Mucosa of descending colon (tissue), 3 donors: ENCODE measurements at regions not wholly inside any gene's neighbourhood (a gene's known extent, or its start where the extent isn't known, plus 50 kb on each side); places are given as distances from the start of the nearest gene placed in this dataset.
"Not testable (repeated sequence)": the region's sequence is repeated elsewhere in the genome, so short reads cannot be mapped to it uniquely, and the experiment has no call there.

ENCODE experiments used
- ATAC-seq: fragments of 200-7000 bp; cut with Tn5 transposase; one replicate; pipeline ENCODE4 v1.9.1; 2020; ENCODE audit warnings: mild to moderate bottlenecking, moderate library complexity
- DNase-seq, 3 donors: peaks; one replicate each; pipeline ENCODE4 v3.0.0-alpha.2; 2020
- H3K36me3 ChIP-seq: fragments of 200-600 bp; one replicate; pipeline ENCODE4 v1.8.0; 2021; ENCODE audit warnings: low read depth, mild to moderate bottlenecking
- H3K4me1 ChIP-seq: fragments of 200-600 bp; one replicate; pipeline ENCODE4 v1.8.0; 2021; ENCODE audit warnings: low read depth, mild to moderate bottlenecking
- H3K4me3 ChIP-seq: fragments of 200-600 bp; one replicate; pipeline ENCODE4 v1.8.0; 2021; ENCODE audit warnings: mild to moderate bottlenecking
- H3K9me3 ChIP-seq: fragments of 200-600 bp; one replicate; pipeline ENCODE4 v1.8.0; 2021; ENCODE audit warnings: mild to moderate bottlenecking
- intact Hi-C, 2 donors: fragments of 100-400 bp; cut with DNase I in 1 of 2; cut with micrococcal nuclease in 1 of 2; formaldehyde crosslinking; loops; one replicate each; pipeline versions ENCODE4 v1.11.0 to v1.11.1; 2022; cut with DNase I, micrococcal nuclease
- TF ChIP-seq, protein P1 (sequence below): fragments of 200-600 bp; IDR thresholded peaks from one replicate; pipeline ENCODE4 v1.8.0; 2022; ENCODE audit warnings: antibody characterized with exemption, mild to moderate bottlenecking
- donor health status: DM: no; HTN: no; CAD: no; lungs with moderate emphysema.
- donor health status: DM: no; HTN: no; CAD: no.
- donor health status: DM: no; HTN: yes; CAD: no.

DNA sequence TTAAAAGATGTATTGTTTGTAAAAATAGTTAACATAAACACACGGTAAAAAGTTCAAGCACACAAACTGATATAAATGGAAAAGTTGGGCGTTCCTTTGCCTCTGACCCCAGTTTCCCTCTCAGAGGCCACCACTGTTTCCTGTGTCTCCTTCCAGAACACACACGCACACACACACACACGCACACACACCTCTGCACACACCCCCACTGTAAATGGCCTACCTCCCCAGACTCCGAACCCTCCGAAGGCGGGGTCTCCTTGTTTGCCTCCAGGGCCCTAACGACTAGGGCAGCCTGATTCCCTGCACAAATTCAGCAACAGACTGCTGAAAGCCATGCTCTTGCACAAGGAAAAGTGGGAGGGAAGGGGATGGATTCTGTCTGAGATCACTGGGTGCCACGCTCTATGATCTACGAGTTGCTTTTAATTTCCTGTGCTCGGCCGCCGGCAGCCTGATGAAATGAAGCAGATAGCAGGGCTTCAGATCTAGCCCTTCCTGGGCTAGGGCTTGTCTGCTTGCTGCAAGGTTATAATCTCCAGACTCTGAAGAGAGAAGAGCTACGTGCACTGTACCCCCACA, 184.0 kb upstream of the IL12B start:
- no peak overlapping the region for H3K4me3 ChIP-seq
- H3K36me3 ChIP-seq: no peaks in the 10 kb centered on the region
- DNase-seq: no peak
- intact Hi-C loops: no loop called here
- no peaks in the 10 kb centered on the region for H3K4me1 ChIP-seq
- TF ChIP-seq, protein P1, sequence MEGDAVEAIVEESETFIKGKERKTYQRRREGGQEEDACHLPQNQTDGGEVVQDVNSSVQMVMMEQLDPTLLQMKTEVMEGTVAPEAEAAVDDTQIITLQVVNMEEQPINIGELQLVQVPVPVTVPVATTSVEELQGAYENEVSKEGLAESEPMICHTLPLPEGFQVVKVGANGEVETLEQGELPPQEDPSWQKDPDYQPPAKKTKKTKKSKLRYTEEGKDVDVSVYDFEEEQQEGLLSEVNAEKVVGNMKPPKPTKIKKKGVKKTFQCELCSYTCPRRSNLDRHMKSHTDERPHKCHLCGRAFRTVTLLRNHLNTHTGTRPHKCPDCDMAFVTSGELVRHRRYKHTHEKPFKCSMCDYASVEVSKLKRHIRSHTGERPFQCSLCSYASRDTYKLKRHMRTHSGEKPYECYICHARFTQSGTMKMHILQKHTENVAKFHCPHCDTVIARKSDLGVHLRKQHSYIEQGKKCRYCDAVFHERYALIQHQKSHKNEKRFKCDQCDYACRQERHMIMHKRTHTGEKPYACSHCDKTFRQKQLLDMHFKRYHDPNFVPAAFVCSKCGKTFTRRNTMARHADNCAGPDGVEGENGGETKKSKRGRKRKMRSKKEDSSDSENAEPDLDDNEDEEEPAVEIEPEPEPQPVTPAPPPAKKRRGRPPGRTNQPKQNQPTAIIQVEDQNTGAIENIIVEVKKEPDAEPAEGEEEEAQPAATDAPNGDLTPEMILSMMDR: no peak
- H3K9me3 ChIP-seq: no peaks in the 10 kb centered on the region
- ATAC-seq: no peak

DNA sequence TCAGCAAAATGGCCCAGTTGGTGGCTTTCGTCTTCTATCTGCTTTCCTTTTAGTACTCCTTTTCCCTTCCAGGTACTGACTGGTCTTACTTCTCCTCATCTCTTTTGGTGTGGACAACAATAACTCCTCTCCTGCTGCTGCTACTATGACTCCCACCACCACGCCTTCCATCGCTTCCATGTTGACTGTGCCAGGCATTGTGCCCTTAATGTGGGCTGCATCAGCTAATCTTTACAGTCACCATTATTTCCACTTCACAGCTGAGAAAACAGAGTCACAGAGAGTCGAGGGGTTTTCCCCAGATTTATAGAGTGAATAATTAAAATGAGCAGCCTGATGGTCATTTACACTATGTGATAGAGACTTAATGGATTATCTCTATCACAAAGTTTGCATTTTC, 184.9 kb upstream of the IL12B start:
- no peak for ATAC-seq
- Histone ChIP-seq H3K4me3 (no peak overlapping the region), H3K36me3 (no peaks in the 10 kb centered on the region), H3K4me1 (no peaks in the 10 kb centered on the region), H3K9me3 (no peaks in the 10 kb centered on the region)
- TF ChIP-seq, protein P1: no peak
- intact Hi-C loops: no loop called here
- DNase-seq: no peak

GRCh38 chr5:159515909-159516415, 185.7 kb upstream of the IL12B start:
- H3K9me3 ChIP-seq: no peaks in the 10 kb centered on the region

DNA sequence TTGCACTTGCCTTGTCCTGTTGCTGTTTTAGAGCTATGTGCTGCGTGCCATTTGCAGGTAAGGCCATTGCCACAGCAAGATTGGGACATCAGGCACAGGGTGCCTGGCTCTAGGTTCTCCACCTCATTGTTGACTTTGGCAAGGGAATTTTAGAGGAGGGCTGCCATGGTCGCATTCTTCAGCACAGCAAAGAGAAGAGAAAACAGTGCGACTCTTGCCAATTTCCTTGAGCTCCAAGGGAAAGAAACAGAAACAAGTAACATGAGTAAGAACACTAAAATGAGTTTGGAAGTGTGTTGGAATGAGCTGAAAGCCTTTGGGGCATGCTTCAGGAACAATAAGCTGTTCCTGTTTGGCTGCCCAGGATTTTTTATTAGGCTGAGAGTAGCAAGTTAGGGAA, 188.1 kb upstream of the IL12B start:
- Histone ChIP-seq H3K9me3 (no peaks in the 10 kb centered on the region), H3K4me1 (no peaks in the 10 kb centered on the region), H3K36me3 (no peaks in the 10 kb centered on the region), H3K4me3 (no peak overlapping the region)
- no peak for DNase-seq
- TF ChIP-seq, protein P1: no peak
- no peak for ATAC-seq
- intact Hi-C loops: no loop called here

More at GRCh38 chr5:159515909-159516415, 185.7 kb upstream of the IL12B start:
- DNase-seq (peak; percentile 68 to 74 (median 74)), ATAC-seq (peak; percentile 90)
- H3K36me3 ChIP-seq: no peaks in the 10 kb centered on the region
- TF ChIP-seq, protein P1: peak; percentile 83
- intact Hi-C loops: no loop called here
- H3K4me1 ChIP-seq: no peaks in the 10 kb centered on the region
- H3K4me3 ChIP-seq: no peak overlapping the region

DNA sequence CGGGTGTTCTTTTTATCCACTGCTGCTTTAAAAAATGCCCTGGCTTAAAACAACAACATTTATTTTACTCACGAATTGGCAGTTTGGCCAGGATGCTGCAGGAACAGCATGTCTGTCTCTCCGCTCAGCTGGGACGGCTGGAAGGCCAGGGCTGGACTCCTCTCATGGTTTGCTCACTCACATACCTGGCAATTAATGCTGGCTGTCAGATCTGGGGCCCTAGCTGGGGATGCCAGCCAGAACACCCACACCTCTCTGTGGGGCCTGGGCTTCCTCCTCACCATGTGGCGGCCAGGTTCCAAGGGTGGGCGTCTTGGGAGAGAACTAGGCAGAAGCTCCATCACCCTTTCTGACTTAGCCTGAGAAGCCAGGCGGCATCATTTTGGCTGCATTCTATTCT, 189.1 kb upstream of the IL12B start:
- DNase-seq (no peak), ATAC-seq (no peak)
- Histone ChIP-seq H3K9me3 (no peaks in the 10 kb centered on the region), H3K4me1 (no peaks in the 10 kb centered on the region), H3K36me3 (no peaks in the 10 kb centered on the region), H3K4me3 (no peak overlapping the region)
- intact Hi-C loops: no loop called here
- TF ChIP-seq, protein P1: no peak

DNA sequence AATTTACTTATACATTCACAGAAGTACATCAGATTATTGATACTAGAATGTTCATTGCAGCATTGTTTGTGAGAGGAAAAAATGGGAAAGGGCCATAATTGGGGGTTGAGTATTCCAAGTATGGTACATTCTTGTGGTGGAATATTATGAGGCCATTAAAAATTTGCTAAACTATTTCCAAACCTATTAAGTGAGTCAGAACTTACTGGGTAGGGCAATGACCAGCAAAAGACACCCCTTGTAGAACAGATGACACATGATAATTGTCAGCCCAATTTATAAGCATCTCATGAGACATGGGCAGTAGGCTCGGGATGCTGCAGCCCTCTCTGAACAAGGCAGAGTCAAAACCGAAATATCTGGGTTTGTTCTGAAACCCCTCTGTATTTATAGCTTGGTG, 192.6 kb upstream of the IL12B start:
- TF ChIP-seq, protein P1: no peak
- no peak for ATAC-seq
- DNase-seq: no peak
- Histone ChIP-seq H3K4me3 (no peak overlapping the region), H3K36me3 (no peaks in the 10 kb centered on the region), H3K4me1 (no peaks in the 10 kb centered on the region), H3K9me3 (no peaks in the 10 kb centered on the region)
- intact Hi-C loops: no loop called here

DNA sequence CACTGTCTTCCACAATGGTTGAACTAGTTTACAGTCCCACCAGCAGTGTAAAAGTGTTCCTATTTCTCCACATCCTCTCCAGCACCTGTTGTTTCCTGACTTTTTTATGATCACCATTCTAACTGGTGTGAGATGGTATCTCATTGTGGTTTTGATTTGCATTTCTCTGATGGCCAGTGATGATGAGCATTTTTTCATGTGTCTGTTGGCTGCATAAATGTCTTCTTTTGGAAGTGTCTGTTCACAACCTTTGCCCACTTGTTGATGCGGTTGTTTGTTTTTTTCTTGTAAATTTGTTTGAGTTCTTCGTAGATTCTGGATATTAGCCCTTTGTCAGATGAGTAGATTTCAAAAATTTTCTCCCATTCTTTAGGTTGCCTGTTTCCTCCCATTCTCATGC, 194.0 kb upstream of the IL12B start:
- intact Hi-C loops, ATAC-seq: not testable (repeated sequence)

More for the DNA sequence above, 194.0 kb upstream of the IL12B start:
- not testable (repeated sequence) for H3K9me3 ChIP-seq, H3K36me3 ChIP-seq, H3K4me1 ChIP-seq, H3K4me3 ChIP-seq, DNase-seq
